ENCODE measurements at regions not wholly inside any gene's neighbourhood (a gene's known extent, or its start where the extent isn't known, plus 50 kb on each side); places are given as distances from the start of the nearest gene placed in this dataset.

DNA sequence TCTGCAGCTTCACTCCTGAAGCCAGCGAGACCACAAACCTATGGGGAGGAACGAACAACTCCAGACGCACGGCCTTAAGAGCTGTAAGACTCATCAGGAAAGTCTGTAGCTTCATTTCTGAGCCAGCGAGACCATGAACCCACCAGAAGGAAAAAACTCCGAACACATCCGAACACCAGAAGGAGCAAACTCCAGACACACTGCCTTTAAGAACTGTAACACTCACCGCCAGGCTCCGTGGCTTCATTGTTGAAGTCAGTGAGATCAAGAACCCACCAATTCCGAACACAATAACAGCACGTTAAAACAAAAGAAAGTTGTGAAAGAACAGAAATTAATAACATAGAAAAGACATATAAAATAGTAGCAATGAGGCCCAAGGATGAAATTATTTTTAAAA lies 300.5 kb upstream of the MDFIC2 start:
- TF ChIP-seq, protein P1, sequence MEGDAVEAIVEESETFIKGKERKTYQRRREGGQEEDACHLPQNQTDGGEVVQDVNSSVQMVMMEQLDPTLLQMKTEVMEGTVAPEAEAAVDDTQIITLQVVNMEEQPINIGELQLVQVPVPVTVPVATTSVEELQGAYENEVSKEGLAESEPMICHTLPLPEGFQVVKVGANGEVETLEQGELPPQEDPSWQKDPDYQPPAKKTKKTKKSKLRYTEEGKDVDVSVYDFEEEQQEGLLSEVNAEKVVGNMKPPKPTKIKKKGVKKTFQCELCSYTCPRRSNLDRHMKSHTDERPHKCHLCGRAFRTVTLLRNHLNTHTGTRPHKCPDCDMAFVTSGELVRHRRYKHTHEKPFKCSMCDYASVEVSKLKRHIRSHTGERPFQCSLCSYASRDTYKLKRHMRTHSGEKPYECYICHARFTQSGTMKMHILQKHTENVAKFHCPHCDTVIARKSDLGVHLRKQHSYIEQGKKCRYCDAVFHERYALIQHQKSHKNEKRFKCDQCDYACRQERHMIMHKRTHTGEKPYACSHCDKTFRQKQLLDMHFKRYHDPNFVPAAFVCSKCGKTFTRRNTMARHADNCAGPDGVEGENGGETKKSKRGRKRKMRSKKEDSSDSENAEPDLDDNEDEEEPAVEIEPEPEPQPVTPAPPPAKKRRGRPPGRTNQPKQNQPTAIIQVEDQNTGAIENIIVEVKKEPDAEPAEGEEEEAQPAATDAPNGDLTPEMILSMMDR (IDR thresholded peaks at IDR 0.05; ENCODE audit: low read depth, low read length, poor library complexity, severe bottlenecking): no peak
- no peak for TF ChIP-seq EZH2phosphoT487 (IDR thresholded peaks at IDR 0.05; ENCODE audit: borderline replicate concordance, low read length)

All from DOHH2 (cell line).